SK-N-SH (cell line): ENCODE measurements at regions not wholly inside any gene's neighbourhood (a gene's known extent, or its start where the extent isn't known, plus 50 kb on each side); places are given as distances from the start of the nearest gene placed in this dataset.

Experiments
- CTCF ChIA-PET: fragments of 300-600, 350-600 bp; formaldehyde crosslinking; extraction: SDS; loops from one replicate; lab custom pipeline; 2021; lab: Yijun Ruan, JAX
- POLR2A ChIA-PET: fragments of 350-600 bp; sonication (Branson Sonifier 250); formaldehyde crosslinking; extraction: SDS; loops from one replicate; lab custom pipeline; 2020; ENCODE audit warnings: antibody characterized with exemption, inconsistent platforms; lab: Yijun Ruan, JAX
- DNase-seq: peaks from one replicate; pipeline ENCODE4 v3.0.0; 2012
- H2AFZ ChIP-seq: fragments of 200-600 bp; sonication (generic); 2 replicates; pipeline ENCODE4 v1.8.1; 2016; ENCODE audit warnings: antibody characterized with exemption, mild to moderate bottlenecking, low read depth
- H3F3A ChIP-seq: fragments of 200-600 bp; sonication (generic); replicated peaks from 2 replicates; pipeline ENCODE3; 2016; ENCODE audit warnings: antibody characterized with exemption, mild to moderate bottlenecking; ENCODE audit not compliant: insufficient read depth
- H3K27ac ChIP-seq, 2 experiments: fragments of 200-500 bp in 1 of 2; fragments of 200-600 bp in 1 of 2; sonication (Bioruptor generic) in 1 of 2; sonication (generic), shearing (Covaris generic) in 1 of 2; 2 replicates each; pipeline versions ENCODE4 v1.5.1 to v1.6.1; 2014 to 2016; ENCODE audit warnings: low read depth in 2 of 2, inconsistent platforms in 1 of 2, low read length in 1 of 2, mild to moderate bottlenecking in 1 of 2, mixed read lengths in 1 of 2
- H3K27me3 ChIP-seq: fragments of 200-600 bp; sonication (generic), shearing (Covaris generic); 2 replicates; pipeline ENCODE4 v1.6.1; 2016; ENCODE audit warnings: mixed run types; ENCODE audit not compliant: insufficient read depth
- H3K36me3 ChIP-seq, 2 experiments: fragments of 200-500 bp in 1 of 2; fragments of 200-600 bp in 1 of 2; sonication (Bioruptor generic) in 1 of 2; sonication (generic) in 1 of 2; replicated peaks in 1 of 2; 2 replicates each; pipeline versions ENCODE3 to v1.5.1; 2014 to 2016; ENCODE audit warnings: low read length in 1 of 2, mild to moderate bottlenecking in 1 of 2; ENCODE audit not compliant: insufficient read depth in 2 of 2, control insufficient read depth in 1 of 2
- H3K4me1 ChIP-seq, 2 experiments: fragments of 200-500 bp in 1 of 2; fragments of 200-600 bp in 1 of 2; sonication (Bioruptor generic) in 1 of 2; sonication (generic), shearing (Covaris generic) in 1 of 2; 2 replicates each; pipeline versions ENCODE4 v1.5.1 to v1.6.1; 2014 to 2016; ENCODE audit warnings: low read depth in 1 of 2, low read length in 1 of 2, mixed run types in 1 of 2; ENCODE audit not compliant: insufficient read depth in 2 of 2, control insufficient read depth in 1 of 2
- H3K4me2 ChIP-seq: fragments of 200-600 bp; sonication (generic), shearing (Covaris generic); 2 replicates; pipeline ENCODE4 v1.6.1; 2017; ENCODE audit warnings: mixed run types
- H3K4me3 ChIP-seq, 2 experiments: fragments of 200-500 bp in 1 of 2; fragments of 200-600 bp in 1 of 2; sonication (Bioruptor generic) in 1 of 2; sonication (generic), shearing (Covaris generic) in 1 of 2; 2 replicates each; pipeline versions ENCODE4 v1.5.1 to v1.8.1; 2014 to 2016; ENCODE audit warnings: low read depth in 2 of 2, inconsistent platforms in 1 of 2, low read length in 1 of 2, mild to moderate bottlenecking in 1 of 2, mixed read lengths in 1 of 2, moderate library complexity in 1 of 2
- H3K79me2 ChIP-seq: fragments of 200-600 bp; sonication (generic); 2 replicates; pipeline ENCODE4 v1.8.1; 2017; ENCODE audit warnings: mild to moderate bottlenecking; ENCODE audit not compliant: insufficient read depth
- H3K9ac ChIP-seq: fragments of 200-600 bp; sonication (generic); 2 replicates; pipeline ENCODE4 v1.6.1; 2017; ENCODE audit warnings: mixed run types
- H3K9me2 ChIP-seq: fragments of 200-600 bp; sonication (generic); 2 replicates; pipeline ENCODE4 v1.6.1; 2017; ENCODE audit warnings: mixed run types
- H3K9me3 ChIP-seq: fragments of 200-600 bp; sonication (generic); 2 replicates; pipeline ENCODE4 v1.6.1; 2017; ENCODE audit warnings: mixed run types, mild to moderate bottlenecking, moderate library complexity
- H4K20me1 ChIP-seq: fragments of 200-600 bp; sonication (generic); 2 replicates; pipeline ENCODE4 v1.6.1; 2017; ENCODE audit warnings: mild to moderate bottlenecking, mixed run types; ENCODE audit not compliant: insufficient read depth
- GATA2 ChIP-seq: sonication (generic); formaldehyde crosslinking; IDR thresholded peaks from 2 replicates; pipeline ENCODE4 v1.5.0; 2020; ENCODE audit warnings: mild to moderate bottlenecking, missing genetic modification reagents
- IRF3 ChIP-seq: fragments of 150-350 bp; IDR thresholded peaks from 2 replicates; pipeline ENCODE4 v1.6.1; 2016; ENCODE audit warnings: mild to moderate bottlenecking, low read depth, low read length
- MXI1 ChIP-seq: IDR thresholded peaks from 2 replicates; pipeline ENCODE4 v1.6.1; 2012; ENCODE audit warnings: mild to moderate bottlenecking, low read depth, low read length, improper control_type of control experiment
- POLR2AphosphoS5 ChIP-seq: IDR thresholded peaks from 2 replicates; pipeline ENCODE4 v1.6.1; 2012; ENCODE audit warnings: low read depth, low read length
- REST ChIP-seq: IDR thresholded peaks from 2 replicates; pipeline ENCODE4 v1.6.1; 2012; ENCODE audit warnings: mild to moderate bottlenecking, low read depth, low read length, moderate library complexity
- SIN3A ChIP-seq: IDR thresholded peaks from 2 replicates; pipeline ENCODE4 v1.6.1; 2012; ENCODE audit warnings: low read depth, mild to moderate bottlenecking, low read length, moderate library complexity, borderline replicate concordance
- SMC3 ChIP-seq: IDR thresholded peaks from 2 replicates; pipeline ENCODE4 v1.6.1; 2012; ENCODE audit warnings: low read depth, low read length, improper control_type of control experiment
- USF1 ChIP-seq: IDR thresholded peaks from 2 replicates; pipeline ENCODE4 v1.4.0; 2012; ENCODE audit warnings: low read depth, borderline replicate concordance
- WGBS: methylation state at CpG from one replicate; pipeline ENCODE4 v1.1.6; 2017; ENCODE audit warnings: low lambda C conversion rate; 5-methylcytosine and 5-hydroxymethylcytosine counted together

- CTCF ChIA-PET = no interaction called here
- Histone ChIP-seq H3K27ac (no peak overlapping the region), H3K36me3 (no peaks in the 10 kb centered on the region), H4K20me1 (no peaks in the 10 kb centered on the region), H3F3A (no peaks in the 10 kb centered on the region), H3K4me2 (no peak overlapping the region), H2AFZ (no peak overlapping the region), H3K4me1 (no peaks in the 10 kb centered on the region), H3K79me2 (no peaks in the 10 kb centered on the region), H3K27me3 (no peaks in the 10 kb centered on the region), H3K4me3 (no peak overlapping the region), H3K9ac (no peak overlapping the region), H3K9me2 (no peaks in the 10 kb centered on the region), H3K9me3 (no peaks in the 10 kb centered on the region)
- TF ChIP-seq USF1 (no peak), SMC3 (no peak), REST (no peak)
- DNase-seq = no peak
- 35% methylated on average over 10 of the region's 20 CpGs for WGBS
- POLR2A ChIA-PET = no interaction called here
Measured at GRCh38 chr1:4121834-4122512, 221.9 kb upstream of the C1orf174 start.

- Histone ChIP-seq H3K36me3 (no peaks in the 10 kb centered on the region), H3K27ac (no peak overlapping the region), H4K20me1 (no peaks in the 10 kb centered on the region), H3F3A (no peaks in the 10 kb centered on the region), H2AFZ (no peak overlapping the region), H3K9me3 (no peaks in the 10 kb centered on the region), H3K27me3 (no peaks in the 10 kb centered on the region), H3K79me2 (no peaks in the 10 kb centered on the region), H3K4me3 (no peak overlapping the region), H3K4me2 (no peak overlapping the region), H3K9ac (no peak overlapping the region), H3K4me1 (no peaks in the 10 kb centered on the region), H3K9me2 (no peaks in the 10 kb centered on the region)
- TF ChIP-seq GATA2 = no peak
- no peak for TF ChIP-seq MXI1
- no peak for TF ChIP-seq IRF3
- TF ChIP-seq SIN3A = no peak
- TF ChIP-seq POLR2AphosphoS5 = no peak
- ChIA-PET POLR2A (no interaction called here), CTCF (no interaction called here)
- DNase-seq = no peak
- 28% methylated on average over 2 of the region's 8 CpGs for WGBS
Measured at GRCh38 chr1:4122513-4123160, 222.6 kb upstream of the C1orf174 start.
